Activated naive CD4-positive, alpha-beta T cell treated with anti-CD3 and anti-CD28 coated beads, Interleukin-2, amount 10 ng/mL, durations not matched to agents 7 days and 5 days (primary cell): ENCODE measurements at regions not wholly inside any gene's neighbourhood (a gene's known extent, or its start where the extent isn't known, plus 50 kb on each side); places are given as distances from the start of the nearest gene placed in this dataset.
"Not testable (repeated sequence)": the region's sequence is repeated elsewhere in the genome, so short reads cannot be mapped to it uniquely, and the experiment has no call there.

Source experiments
- CTCF ChIA-PET: fragments of 350-600 bp; sonication (Branson Sonifier 250); formaldehyde crosslinking; loops from one replicate; lab custom pipeline; 2021; ENCODE audit warnings: antibody characterized with exemption; lab: Charles Lee
- DNase-seq: peaks from one replicate; pipeline ENCODE4 v3.0.0-alpha.2; 2020
- H3K27ac Mint-ChIP-seq: one replicate; pipeline ENCODE4 v1.8.0; 2021; ENCODE audit warnings: mild to moderate bottlenecking, moderate library complexity, mixed read lengths
- H3K27me3 Mint-ChIP-seq: one replicate; pipeline ENCODE4 v1.8.0; 2021; ENCODE audit warnings: mild to moderate bottlenecking, mixed read lengths
- H3K36me3 Mint-ChIP-seq: one replicate; pipeline ENCODE4 v1.8.0; 2021; ENCODE audit warnings: mixed read lengths
- H3K4me1 Mint-ChIP-seq: one replicate; pipeline ENCODE4 v1.8.0; 2021; ENCODE audit warnings: mixed read lengths
- H3K4me3 Mint-ChIP-seq: one replicate; pipeline ENCODE4 v1.8.0; 2021; ENCODE audit warnings: mild to moderate bottlenecking, moderate library complexity, mixed read lengths
- H3K9me3 Mint-ChIP-seq: one replicate; pipeline ENCODE4 v1.8.0; 2021; ENCODE audit warnings: mixed read lengths

DNA sequence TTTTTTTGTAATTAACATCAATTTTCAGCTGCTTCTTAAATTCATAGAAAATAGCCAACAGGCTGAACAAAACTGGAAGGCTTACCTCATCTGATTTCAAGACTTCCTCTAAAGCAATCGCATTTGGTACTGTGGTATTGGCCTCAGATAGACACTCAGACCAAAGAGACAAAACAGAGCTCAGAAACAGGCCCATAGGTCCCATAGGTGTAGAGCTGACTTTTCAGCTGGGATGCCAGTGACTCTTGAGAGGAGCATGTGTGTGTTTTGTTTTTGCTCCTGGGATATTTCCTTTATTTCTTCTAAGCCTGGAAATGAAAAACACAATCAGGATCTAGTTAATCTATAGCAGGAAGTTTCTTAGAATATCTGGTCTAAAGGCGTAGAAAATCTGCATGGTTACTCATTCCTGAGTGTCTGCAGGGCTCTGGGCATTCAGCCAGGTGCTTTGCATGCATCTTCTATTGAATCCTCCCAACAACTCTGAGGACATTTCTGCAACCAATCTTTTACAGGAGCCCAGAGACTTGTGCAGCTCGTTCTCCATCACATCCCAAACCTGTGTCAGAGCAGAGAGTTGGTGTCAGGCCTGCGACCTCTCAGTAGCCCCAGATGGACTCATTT, 190.8 kb downstream of the RTP5 start:
- Mint-ChIP-seq H3K36me3 (no peaks in the 10 kb centered on the region), H3K9me3 (no peaks in the 10 kb centered on the region), H3K27me3 (peaks cover 23% of the 10 kb centered on the region), H3K4me3 (no peak overlapping the region), H3K4me1 (no peaks in the 10 kb centered on the region), H3K27ac (no peak overlapping the region)
- CTCF ChIA-PET = no interaction called here
- no peak for DNase-seq

GRCh38 chr2:242061930-242062329, 192.4 kb downstream of the RTP5 start:
- DNase-seq, H3K4me3 Mint-ChIP-seq, CTCF ChIA-PET, H3K27ac Mint-ChIP-seq, H3K36me3 Mint-ChIP-seq, H3K4me1 Mint-ChIP-seq, H3K9me3 Mint-ChIP-seq: not testable (repeated sequence)
- H3K27me3 Mint-ChIP-seq = peaks cover 27% of the 10 kb centered on the region

DNA sequence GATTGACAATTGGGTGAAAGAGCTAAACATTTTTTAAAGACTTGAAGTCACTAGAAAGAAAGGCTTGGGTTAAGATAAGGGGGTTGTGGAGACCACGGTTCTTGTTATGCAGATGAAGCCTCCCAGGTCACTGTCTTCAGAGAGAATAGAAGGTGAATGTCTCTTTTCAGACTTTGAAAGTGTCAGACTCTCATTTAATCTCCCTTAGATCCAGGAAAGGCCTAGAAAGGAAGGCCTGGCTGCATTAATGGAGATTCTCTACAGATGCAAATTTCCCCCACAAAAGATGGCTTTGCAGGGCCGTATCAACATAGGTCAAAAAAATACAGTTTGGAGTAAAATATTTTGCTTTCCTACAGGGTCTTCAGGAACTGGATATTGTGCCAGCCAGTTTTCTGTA, 193.9 kb downstream of the RTP5 start:
- no peaks in the 10 kb centered on the region for H3K9me3 Mint-ChIP-seq
- H3K27me3 Mint-ChIP-seq = peaks cover 12% of the 10 kb centered on the region
- no peak overlapping the region for H3K4me3 Mint-ChIP-seq
- no peaks in the 10 kb centered on the region for H3K4me1 Mint-ChIP-seq
- H3K36me3 Mint-ChIP-seq = no peaks in the 10 kb centered on the region
- CTCF ChIA-PET = no interaction called here
- no peak overlapping the region for H3K27ac Mint-ChIP-seq
- no peak for DNase-seq

DNA sequence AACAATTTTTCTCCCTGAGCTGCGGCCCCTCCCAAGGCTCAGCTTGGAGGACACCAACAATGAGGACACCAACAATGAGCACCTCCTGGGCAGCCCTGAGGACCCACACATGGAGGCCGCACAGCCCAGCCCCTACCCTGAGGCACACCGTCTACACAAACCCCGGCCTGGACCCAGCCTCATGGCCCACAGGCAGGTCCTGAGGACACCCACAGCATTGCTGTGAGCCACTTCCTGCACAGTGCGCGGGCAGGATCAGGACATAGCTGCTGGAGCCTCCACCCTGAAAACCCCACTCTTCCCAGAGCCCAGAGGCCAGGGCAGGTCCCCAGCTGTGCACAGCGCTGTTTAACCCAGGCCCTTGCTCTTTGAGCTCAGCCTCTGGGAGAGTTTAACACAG, 194.3 kb downstream of the RTP5 start:
- no peaks in the 10 kb centered on the region for H3K36me3 Mint-ChIP-seq
- H3K27ac Mint-ChIP-seq = no peak overlapping the region

DNA sequence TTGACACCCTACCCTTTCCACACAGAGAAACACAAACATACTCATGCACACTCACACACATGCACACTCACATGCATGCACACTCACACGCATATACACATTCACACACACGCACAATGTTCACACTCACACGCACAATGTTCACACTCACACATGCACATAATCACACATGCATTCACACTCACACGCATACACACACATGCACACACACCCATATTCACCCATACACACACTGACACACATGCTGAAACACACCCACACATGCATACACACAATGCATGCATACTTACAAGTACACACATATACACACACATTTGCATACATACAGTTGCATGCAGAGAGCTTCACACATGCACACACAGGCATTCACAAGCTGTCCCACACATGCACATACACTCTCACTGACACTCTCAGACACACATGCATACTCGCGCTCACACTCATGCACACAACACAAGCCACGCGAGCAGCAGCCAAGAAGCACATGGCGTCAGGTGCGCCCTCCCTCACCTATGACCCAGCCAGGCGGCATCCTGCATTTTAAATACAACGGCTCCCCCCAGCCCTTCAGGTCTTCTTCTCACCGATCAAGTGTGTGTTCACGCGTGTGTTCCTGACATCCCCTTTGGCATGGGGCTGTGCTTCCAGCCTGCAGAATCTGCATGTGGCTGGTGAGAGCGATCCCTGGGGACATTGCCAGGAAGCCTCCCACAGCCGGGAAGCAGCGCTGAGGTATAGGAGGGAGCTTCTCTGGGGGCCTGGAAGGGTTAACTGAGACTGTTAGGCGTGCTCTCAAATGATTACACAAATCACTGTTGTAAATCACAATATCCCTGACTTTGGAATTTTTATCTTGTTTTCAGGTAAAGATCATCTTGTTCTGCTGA, 195.1 kb downstream of the RTP5 start:
- H3K27me3 Mint-ChIP-seq = peaks cover 17% of the 10 kb centered on the region
- H3K36me3 Mint-ChIP-seq = no peaks in the 10 kb centered on the region
- no peak overlapping the region for H3K4me3 Mint-ChIP-seq
- no peaks in the 10 kb centered on the region for H3K9me3 Mint-ChIP-seq
- no peaks in the 10 kb centered on the region for H3K4me1 Mint-ChIP-seq
- CTCF ChIA-PET = no interaction called here
- DNase-seq = no peak
- no peak overlapping the region for H3K27ac Mint-ChIP-seq

More for the DNA sequence above, 194.3 kb downstream of the RTP5 start:
- H3K4me3 Mint-ChIP-seq = no peak overlapping the region
- CTCF ChIA-PET = no interaction called here
- no peak for DNase-seq
- H3K27me3 Mint-ChIP-seq = peaks cover 14% of the 10 kb centered on the region
- H3K9me3 Mint-ChIP-seq = no peaks in the 10 kb centered on the region
- H3K4me1 Mint-ChIP-seq = no peaks in the 10 kb centered on the region

DNA sequence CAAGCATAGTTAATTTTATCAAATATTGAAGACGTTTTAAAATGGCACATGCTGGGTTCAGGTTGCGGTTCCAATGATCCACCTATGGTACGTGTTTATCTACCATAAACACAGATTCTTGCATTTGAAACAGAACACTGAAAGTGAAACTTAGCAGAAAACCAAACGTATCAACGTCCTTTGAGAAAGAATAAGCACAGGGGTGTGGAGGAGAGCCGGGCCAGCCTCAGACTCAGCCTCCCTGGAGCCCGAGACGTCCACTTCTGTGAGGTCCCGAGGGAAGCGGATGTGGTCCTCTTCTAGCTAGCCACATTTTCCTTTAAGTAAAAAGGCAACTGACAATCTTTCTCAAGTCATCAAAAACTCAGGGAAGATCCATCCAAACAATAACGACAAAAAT, 195.9 kb downstream of the RTP5 start:
- CTCF ChIA-PET = no interaction called here
- no peaks in the 10 kb centered on the region for H3K9me3 Mint-ChIP-seq
- no peak for DNase-seq
- no peak overlapping the region for H3K27ac Mint-ChIP-seq
- no peak overlapping the region for H3K4me3 Mint-ChIP-seq
- no peaks in the 10 kb centered on the region for H3K4me1 Mint-ChIP-seq
- no peaks in the 10 kb centered on the region for H3K36me3 Mint-ChIP-seq
- peaks cover 16% of the 10 kb centered on the region for H3K27me3 Mint-ChIP-seq

DNA sequence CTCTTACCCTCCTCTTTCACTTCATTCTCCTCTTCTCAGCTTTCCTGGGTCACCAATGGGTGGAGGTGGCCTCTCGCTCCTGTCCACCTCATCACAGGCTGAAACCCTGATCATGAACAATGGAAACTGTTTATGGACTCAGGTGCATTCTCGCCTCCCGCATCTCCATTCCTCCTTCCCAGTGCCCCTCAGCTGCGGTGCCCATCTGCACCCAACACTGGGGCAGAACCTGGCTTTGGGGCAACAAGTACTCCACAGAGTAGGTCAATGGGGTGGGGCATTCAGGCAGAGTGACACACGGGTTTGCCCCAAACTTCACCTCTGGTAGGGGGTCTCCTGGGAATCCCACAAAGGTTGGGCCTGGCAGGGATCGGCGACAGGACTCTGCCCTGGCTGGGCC, 199.5 kb downstream of the RTP5 start:
- Mint-ChIP-seq H3K27me3 (peaks cover 14% of the 10 kb centered on the region), H3K27ac (no peak overlapping the region), H3K4me1 (no peaks in the 10 kb centered on the region), H3K36me3 (no peaks in the 10 kb centered on the region), H3K9me3 (no peaks in the 10 kb centered on the region), H3K4me3 (no peak overlapping the region)
- CTCF ChIA-PET = no interaction called here
- no peak for DNase-seq

DNA sequence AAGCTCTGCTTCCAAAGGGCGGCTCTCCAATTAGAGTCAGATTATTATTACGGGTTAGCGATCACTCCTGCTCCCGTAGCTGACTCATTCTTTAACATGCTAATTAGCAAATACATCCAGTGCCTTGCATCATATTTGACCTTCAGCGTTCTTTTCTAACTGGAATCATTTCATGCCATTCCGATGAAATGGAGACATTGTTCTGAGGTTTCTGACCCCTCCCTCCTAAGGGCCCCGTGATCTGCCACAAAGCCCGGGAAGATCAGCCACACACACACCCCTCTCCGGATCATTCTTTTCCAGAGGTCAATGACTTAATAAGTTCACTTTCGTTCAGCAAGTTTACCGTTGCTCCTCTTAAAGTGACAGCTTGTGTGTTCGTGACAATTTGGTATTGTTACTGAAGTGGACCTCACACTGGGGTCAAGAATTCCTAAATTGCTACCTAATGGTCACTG, 200.4 kb downstream of the RTP5 start:
- H3K9me3 Mint-ChIP-seq, H3K4me3 Mint-ChIP-seq, CTCF ChIA-PET, H3K4me1 Mint-ChIP-seq, H3K27ac Mint-ChIP-seq, DNase-seq, H3K36me3 Mint-ChIP-seq: not testable (repeated sequence)
- peaks cover 14% of the 10 kb centered on the region for H3K27me3 Mint-ChIP-seq

- H3K4me1 Mint-ChIP-seq, CTCF ChIA-PET: not testable (repeated sequence)
- peaks cover 15% of the 10 kb centered on the region for H3K27me3 Mint-ChIP-seq
These were observed 201.2 kb downstream of the RTP5 start for GRCh38 chr2:242070726-242071125.

GRCh38 chr2:242071377-242071776, 201.8 kb downstream of the RTP5 start:
- H3K36me3 Mint-ChIP-seq, H3K4me3 Mint-ChIP-seq, CTCF ChIA-PET, H3K4me1 Mint-ChIP-seq, H3K27ac Mint-ChIP-seq, DNase-seq, H3K9me3 Mint-ChIP-seq: not testable (repeated sequence)
- peaks cover 19% of the 10 kb centered on the region for H3K27me3 Mint-ChIP-seq

More at GRCh38 chr2:242070726-242071125, 201.2 kb downstream of the RTP5 start:
- not testable (repeated sequence) for H3K36me3 Mint-ChIP-seq, H3K4me3 Mint-ChIP-seq, DNase-seq, H3K9me3 Mint-ChIP-seq, H3K27ac Mint-ChIP-seq

- H3K4me3 Mint-ChIP-seq, CTCF ChIA-PET, H3K4me1 Mint-ChIP-seq, H3K36me3 Mint-ChIP-seq, DNase-seq, H3K9me3 Mint-ChIP-seq, H3K27ac Mint-ChIP-seq: not testable (repeated sequence)
- peaks cover 18% of the 10 kb centered on the region for H3K27me3 Mint-ChIP-seq
These were observed 202.4 kb downstream of the RTP5 start for GRCh38 chr2:242071936-242072335.

- H3K4me3 Mint-ChIP-seq = no peak overlapping the region
- H3K9me3 Mint-ChIP-seq = no peaks in the 10 kb centered on the region
- CTCF ChIA-PET = no interaction called here
- no peak overlapping the region for H3K27ac Mint-ChIP-seq
- no peaks in the 10 kb centered on the region for H3K4me1 Mint-ChIP-seq
- no peak for DNase-seq
- H3K27me3 Mint-ChIP-seq = peaks cover 18% of the 10 kb centered on the region
- no peaks in the 10 kb centered on the region for H3K36me3 Mint-ChIP-seq
These were observed 205.6 kb downstream of the RTP5 start for GRCh38 chr2:242075168-242075567.

DNA sequence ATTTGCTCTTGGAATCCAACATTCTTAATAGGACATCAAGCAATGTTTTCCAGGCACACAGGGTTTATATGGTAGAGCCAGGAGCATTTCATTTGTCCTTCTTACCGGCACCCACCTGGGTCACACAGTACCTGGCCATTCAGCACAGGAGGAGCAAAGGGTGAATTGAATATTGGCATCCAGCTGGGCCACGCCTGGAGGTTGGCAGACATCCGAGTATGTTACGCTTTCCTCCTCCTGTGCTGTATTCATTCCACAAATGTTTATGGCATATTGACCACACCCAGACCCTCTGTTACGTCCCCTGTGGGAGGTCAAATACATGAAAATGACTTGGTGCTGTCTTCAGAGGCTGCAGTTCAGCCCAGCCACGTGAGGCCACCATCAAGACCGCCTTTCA, 206.2 kb downstream of the RTP5 start:
- Mint-ChIP-seq H3K4me1 (no peaks in the 10 kb centered on the region), H3K4me3 (no peak overlapping the region), H3K36me3 (no peaks in the 10 kb centered on the region), H3K27me3 (peaks cover 23% of the 10 kb centered on the region), H3K27ac (no peak overlapping the region), H3K9me3 (no peaks in the 10 kb centered on the region)
- CTCF ChIA-PET = no interaction called here
- no peak for DNase-seq

GRCh38 chr2:242076184-242076583, 206.7 kb downstream of the RTP5 start:
- H3K9me3 Mint-ChIP-seq, CTCF ChIA-PET, DNase-seq, H3K36me3 Mint-ChIP-seq, H3K4me3 Mint-ChIP-seq, H3K4me1 Mint-ChIP-seq, H3K27ac Mint-ChIP-seq: not testable (repeated sequence)
- peaks cover 26% of the 10 kb centered on the region for H3K27me3 Mint-ChIP-seq

GRCh38 chr2:242078426-242078825, 208.9 kb downstream of the RTP5 start:
- H3K36me3 Mint-ChIP-seq, H3K27ac Mint-ChIP-seq, DNase-seq, H3K4me1 Mint-ChIP-seq, H3K9me3 Mint-ChIP-seq, H3K4me3 Mint-ChIP-seq, CTCF ChIA-PET: not testable (repeated sequence)
- peaks cover 26% of the 10 kb centered on the region for H3K27me3 Mint-ChIP-seq
